NCI-H226 (cell line): ENCODE measurements at regions not wholly inside any gene's neighbourhood (a gene's known extent, or its start where the extent isn't known, plus 50 kb on each side); places are given as distances from the start of the nearest gene placed in this dataset.

ENCODE experiments used
- DNase-seq: peaks from one replicate; pipeline ENCODE4 v3.0.0-alpha.2; 2015

- no peak for DNase-seq
These were observed 317.8 kb downstream of the MIAT start for GRCh38 chr22:26974914-26975803.

- no peak for DNase-seq
These were observed 318.5 kb downstream of the MIAT start for GRCh38 chr22:26975865-26976264.

- DNase-seq: no peak
These were observed 320.5 kb downstream of the MIAT start for GRCh38 chr22:26977741-26978376.

- no peak for DNase-seq
These were observed 321.9 kb downstream of the MIAT start for GRCh38 chr22:26979294-26979693.

GRCh38 chr22:26981111-26981510, 323.7 kb downstream of the MIAT start:
- DNase-seq: no peak

GRCh38 chr22:26981541-26981940, 324.2 kb downstream of the MIAT start:
- DNase-seq: no peak

- DNase-seq: no peak
These were observed 325.9 kb downstream of the MIAT start for GRCh38 chr22:26983311-26983710.

- DNase-seq: no peak
These were observed 327.8 kb downstream of the MIAT start for GRCh38 chr22:26985206-26985605.

GRCh38 chr22:26985931-26986782, 328.8 kb downstream of the MIAT start:
- no peak for DNase-seq

GRCh38 chr22:26986884-26987283, 329.5 kb downstream of the MIAT start:
- no peak for DNase-seq

GRCh38 chr22:26990503-26991189, 333.3 kb downstream of the MIAT start:
- DNase-seq: no peak

GRCh38 chr22:26992556-26992955, 335.2 kb downstream of the MIAT start:
- DNase-seq: no peak

- DNase-seq: no peak
These were observed 336.5 kb downstream of the MIAT start for GRCh38 chr22:26993886-26994285.

GRCh38 chr22:26994801-26995200, 337.4 kb downstream of the MIAT start:
- no peak for DNase-seq

GRCh38 chr22:26995235-26995634, 337.8 kb downstream of the MIAT start:
- DNase-seq: no peak

GRCh38 chr22:26996154-26996553, 338.8 kb downstream of the MIAT start:
- no peak for DNase-seq

- no peak for DNase-seq
These were observed 340.7 kb downstream of the MIAT start for GRCh38 chr22:26998129-26998528.

GRCh38 chr22:26998716-26999115, 341.3 kb downstream of the MIAT start:
- no peak for DNase-seq

- no peak for DNase-seq
These were observed 345.9 kb downstream of the MIAT start for GRCh38 chr22:27003297-27003696.

- no peak for DNase-seq
These were observed 347.0 kb downstream of the MIAT start for GRCh38 chr22:27004434-27004833.

- no peak for DNase-seq
These were observed 351.1 kb downstream of the MIAT start for GRCh38 chr22:27008454-27008853.

GRCh38 chr22:27011133-27011532, 353.7 kb downstream of the MIAT start:
- DNase-seq: no peak

- no peak for DNase-seq
These were observed 354.3 kb downstream of the MIAT start for GRCh38 chr22:27011717-27012116.
